ENCODE measurements at regions not wholly inside any gene's neighbourhood (a gene's known extent, or its start where the extent isn't known, plus 50 kb on each side); places are given as distances from the start of the nearest gene placed in this dataset.

- Mint-ChIP-seq H3K27ac (no peak overlapping the region), H3K4me1 (no peaks in the 10 kb centered on the region), H3K27me3 (ENCODE audit: low read depth in 2 of 2) (peaks cover 5 to 8% of the 10 kb centered on the region in 2 donors), H3K9me3 (no peaks in the 10 kb centered on the region), H3K4me3 (no peak overlapping the region), H3K36me3 (no peaks in the 10 kb centered on the region)
- no peak for TF ChIP-seq CTCF (IDR thresholded peaks at IDR 0.05)
- ATAC-seq, result no peak
- no peak overlapping the region for H3K4me3 ChIP-seq (ENCODE audit: low read length)
- WGBS (ENCODE audit: insufficient coverage), result 67% methylated on average over 3 of the region's 3 CpGs
- DNase-seq, result no peak
- no peak overlapping the region for H3K27ac ChIP-seq (ENCODE audit: low read length)
- intact Hi-C loops (cut with micrococcal nuclease), result no loop called here
- H3K27me3 ChIP-seq (ENCODE audit: control insufficient read depth, insufficient read depth, low read length), result no peaks in the 10 kb centered on the region
- H3K36me3 ChIP-seq (ENCODE audit: control insufficient read depth, insufficient read depth, low read length), result no peaks in the 10 kb centered on the region
- no peaks in the 10 kb centered on the region for H3K4me1 ChIP-seq (ENCODE audit: control insufficient read depth, insufficient read depth, low read length)
- no peaks in the 10 kb centered on the region for H3K9me3 ChIP-seq (ENCODE audit: control insufficient read depth, insufficient read depth, low read length)
Measured at GRCh38 chr12:13380297-13380696, 183.8 kb downstream of the EMP1 start.

GRCh38 chr12:13379531-13380188 lies 183.1 kb downstream of the EMP1 start:
- no peaks in the 10 kb centered on the region for H3K4me1 ChIP-seq (ENCODE audit: control insufficient read depth, insufficient read depth, low read length)
- Mint-ChIP-seq H3K36me3 (no peaks in the 10 kb centered on the region), H3K4me1 (no peaks in the 10 kb centered on the region), H3K27me3 (ENCODE audit: low read depth in 2 of 2) (peaks cover 5 to 8% of the 10 kb centered on the region in 2 donors), H3K27ac (no peak overlapping the region), H3K4me3 (no peak overlapping the region), H3K9me3 (no peaks in the 10 kb centered on the region)
- no peaks in the 10 kb centered on the region for H3K27me3 ChIP-seq (ENCODE audit: control insufficient read depth, insufficient read depth, low read length)
- intact Hi-C loops (cut with micrococcal nuclease), result no loop called here
- H3K36me3 ChIP-seq (ENCODE audit: control insufficient read depth, insufficient read depth, low read length), result no peaks in the 10 kb centered on the region
- WGBS (ENCODE audit: insufficient coverage), result 78% methylated on average over 3 of the region's 3 CpGs
- no peak for DNase-seq
- H3K4me3 ChIP-seq (ENCODE audit: low read length), result no peak overlapping the region
- no peak for TF ChIP-seq CTCF (IDR thresholded peaks at IDR 0.05)
- no peak for ATAC-seq
- no peak overlapping the region for H3K27ac ChIP-seq (ENCODE audit: low read length)
- no peaks in the 10 kb centered on the region for H3K9me3 ChIP-seq (ENCODE audit: control insufficient read depth, insufficient read depth, low read length)

- H3K27ac Mint-ChIP-seq, result no peak overlapping the region
- no peak for DNase-seq
- no peaks in the 10 kb centered on the region for H3K9me3 ChIP-seq (ENCODE audit: control insufficient read depth, insufficient read depth, low read length)
- no peak overlapping the region for H3K27ac ChIP-seq (ENCODE audit: low read length)
- no peak overlapping the region for H3K4me3 Mint-ChIP-seq
- no peak for TF ChIP-seq CTCF (IDR thresholded peaks at IDR 0.05)
- H3K36me3 Mint-ChIP-seq, result no peaks in the 10 kb centered on the region
- H3K4me1 ChIP-seq (ENCODE audit: control insufficient read depth, insufficient read depth, low read length), result no peaks in the 10 kb centered on the region
- intact Hi-C loops (cut with micrococcal nuclease), result no loop called here
- H3K27me3 ChIP-seq (ENCODE audit: control insufficient read depth, insufficient read depth, low read length), result no peaks in the 10 kb centered on the region
- no peak overlapping the region for H3K4me3 ChIP-seq (ENCODE audit: low read length)
- WGBS (ENCODE audit: insufficient coverage), result 83% methylated on average over 1 of the region's 1 CpG
- no peak for ATAC-seq
- no peaks in the 10 kb centered on the region for H3K9me3 Mint-ChIP-seq
- H3K27me3 Mint-ChIP-seq (ENCODE audit: low read depth in 2 of 2), result peaks cover 8% of the 10 kb centered on the region in 2 donors
- H3K4me1 Mint-ChIP-seq, result no peaks in the 10 kb centered on the region
- no peaks in the 10 kb centered on the region for H3K36me3 ChIP-seq (ENCODE audit: control insufficient read depth, insufficient read depth, low read length)
Measured at GRCh38 chr12:13377698-13378097, 181.2 kb downstream of the EMP1 start.
